ENCODE measurements at regions not wholly inside any gene's neighbourhood (a gene's known extent, or its start where the extent isn't known, plus 50 kb on each side); places are given as distances from the start of the nearest gene placed in this dataset.

DNA sequence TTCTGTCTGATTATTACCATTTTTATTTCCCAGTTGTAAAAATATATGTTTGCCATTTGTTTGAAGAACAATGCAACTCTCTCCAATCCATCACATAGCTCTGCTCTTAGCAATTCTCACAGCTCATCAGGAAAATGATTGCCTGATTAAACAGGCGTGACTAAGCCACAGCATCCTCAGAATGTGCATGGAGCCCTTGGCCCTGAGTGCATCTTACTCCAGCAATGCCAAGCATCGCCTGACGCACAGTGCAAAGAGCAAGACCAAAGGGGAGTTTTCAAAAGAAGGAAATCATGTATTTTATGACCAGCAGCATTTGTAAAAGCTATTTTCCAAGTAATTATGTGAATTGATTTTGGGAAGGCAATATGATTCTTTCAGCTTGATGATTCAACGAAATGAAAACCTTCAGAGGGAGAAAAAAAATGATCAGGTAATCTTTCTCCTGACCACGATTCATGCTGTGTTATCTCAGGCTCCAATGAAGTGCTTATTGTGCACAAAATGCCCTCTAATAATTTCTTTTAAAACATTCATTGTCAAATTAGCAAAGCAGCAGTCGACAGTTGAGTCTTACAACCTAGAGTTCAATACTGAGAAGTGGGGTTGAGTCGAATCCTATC is 138.0 kb upstream of the FAM9B start:
- Histone ChIP-seq H3K36me3 (no peaks in the 10 kb centered on the region), H3K4me1 (no peaks in the 10 kb centered on the region), H3K9me3 (peaks cover 0 to 2% (median 0%) of the 10 kb centered on the region in 4 donors), H3K27me3 (no peaks in the 10 kb centered on the region), H3K27ac (no peak overlapping the region), H3K4me3 (no peak overlapping the region)
- intact Hi-C loops (cut with DNase I) = no loop called here
- TF ChIP-seq, protein P1, sequence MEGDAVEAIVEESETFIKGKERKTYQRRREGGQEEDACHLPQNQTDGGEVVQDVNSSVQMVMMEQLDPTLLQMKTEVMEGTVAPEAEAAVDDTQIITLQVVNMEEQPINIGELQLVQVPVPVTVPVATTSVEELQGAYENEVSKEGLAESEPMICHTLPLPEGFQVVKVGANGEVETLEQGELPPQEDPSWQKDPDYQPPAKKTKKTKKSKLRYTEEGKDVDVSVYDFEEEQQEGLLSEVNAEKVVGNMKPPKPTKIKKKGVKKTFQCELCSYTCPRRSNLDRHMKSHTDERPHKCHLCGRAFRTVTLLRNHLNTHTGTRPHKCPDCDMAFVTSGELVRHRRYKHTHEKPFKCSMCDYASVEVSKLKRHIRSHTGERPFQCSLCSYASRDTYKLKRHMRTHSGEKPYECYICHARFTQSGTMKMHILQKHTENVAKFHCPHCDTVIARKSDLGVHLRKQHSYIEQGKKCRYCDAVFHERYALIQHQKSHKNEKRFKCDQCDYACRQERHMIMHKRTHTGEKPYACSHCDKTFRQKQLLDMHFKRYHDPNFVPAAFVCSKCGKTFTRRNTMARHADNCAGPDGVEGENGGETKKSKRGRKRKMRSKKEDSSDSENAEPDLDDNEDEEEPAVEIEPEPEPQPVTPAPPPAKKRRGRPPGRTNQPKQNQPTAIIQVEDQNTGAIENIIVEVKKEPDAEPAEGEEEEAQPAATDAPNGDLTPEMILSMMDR (IDR thresholded peaks at IDR 0.05) = no peak
- TF ChIP-seq POLR2A (IDR thresholded peaks at IDR 0.05) (no peak), EP300 (IDR thresholded peaks at IDR 0.05) (no peak), POLR2AphosphoS5 (IDR thresholded peaks at IDR 0.05) (no peak)
- WGBS, 2 donors = 66 to 90% methylated on average over 7 of the region's 7 CpGs
- DNase-seq = no peak

- H3K36me3 ChIP-seq = no peaks in the 10 kb centered on the region
- H3K27me3 ChIP-seq = no peaks in the 10 kb centered on the region
- intact Hi-C loops (cut with DNase I) = no loop called here
- H3K27ac ChIP-seq = no peak overlapping the region
- no peak for DNase-seq
- peaks cover 0 to 1% (median 0%) of the 10 kb centered on the region in 4 donors for H3K9me3 ChIP-seq
- H3K4me3 ChIP-seq = no peak overlapping the region
- 69 to 82% methylated on average over 6 of the region's 6 CpGs for WGBS, 2 donors
- H3K4me1 ChIP-seq = no peaks in the 10 kb centered on the region
- TF ChIP-seq POLR2AphosphoS5 (IDR thresholded peaks at IDR 0.05) (no peak), EP300 (IDR thresholded peaks at IDR 0.05) (no peak), POLR2A (IDR thresholded peaks at IDR 0.05) (no peak)
- TF ChIP-seq, protein P1 (IDR thresholded peaks at IDR 0.05) = no peak
Observed at GRCh38 chrX:9172464-9172850, 138.5 kb upstream of the FAM9B start.

- intact Hi-C loops (cut with DNase I) = no loop called here
- no peak overlapping the region for H3K4me3 ChIP-seq
- H3K36me3 ChIP-seq = no peaks in the 10 kb centered on the region
- H3K9me3 ChIP-seq = no peaks in the 10 kb centered on the region
- no peak for TF ChIP-seq EP300 (IDR thresholded peaks at IDR 0.05)
- TF ChIP-seq, protein P1 (IDR thresholded peaks at IDR 0.05) = no peak
- TF ChIP-seq POLR2A (IDR thresholded peaks at IDR 0.05) = no peak
- no peak for TF ChIP-seq POLR2AphosphoS5 (IDR thresholded peaks at IDR 0.05)
- H3K27me3 ChIP-seq = no peaks in the 10 kb centered on the region
- no peak overlapping the region for H3K27ac ChIP-seq
- DNase-seq = no peak
- 68 to 84% methylated on average over 3 of the region's 3 CpGs for WGBS, 2 donors
- H3K4me1 ChIP-seq = no peaks in the 10 kb centered on the region
Observed at GRCh38 chrX:9180623-9181022, 146.7 kb upstream of the FAM9B start.

GRCh38 chrX:9182041-9182440 is 148.1 kb upstream of the FAM9B start:
- H3K4me1 ChIP-seq = no peaks in the 10 kb centered on the region
- TF ChIP-seq POLR2A (IDR thresholded peaks at IDR 0.05) (no peak), EP300 (IDR thresholded peaks at IDR 0.05) (no peak), POLR2AphosphoS5 (IDR thresholded peaks at IDR 0.05) (no peak)
- TF ChIP-seq, protein P1 (IDR thresholded peaks at IDR 0.05) = no peak
- no peak for DNase-seq
- intact Hi-C loops (cut with DNase I) = no loop called here
- no peak overlapping the region for H3K27ac ChIP-seq
- no peak overlapping the region for H3K4me3 ChIP-seq
- H3K36me3 ChIP-seq = no peaks in the 10 kb centered on the region
- no peaks in the 10 kb centered on the region for H3K9me3 ChIP-seq
- WGBS, 2 donors = 78 to 85% methylated on average over 3 of the region's 3 CpGs
- no peaks in the 10 kb centered on the region for H3K27me3 ChIP-seq

DNA sequence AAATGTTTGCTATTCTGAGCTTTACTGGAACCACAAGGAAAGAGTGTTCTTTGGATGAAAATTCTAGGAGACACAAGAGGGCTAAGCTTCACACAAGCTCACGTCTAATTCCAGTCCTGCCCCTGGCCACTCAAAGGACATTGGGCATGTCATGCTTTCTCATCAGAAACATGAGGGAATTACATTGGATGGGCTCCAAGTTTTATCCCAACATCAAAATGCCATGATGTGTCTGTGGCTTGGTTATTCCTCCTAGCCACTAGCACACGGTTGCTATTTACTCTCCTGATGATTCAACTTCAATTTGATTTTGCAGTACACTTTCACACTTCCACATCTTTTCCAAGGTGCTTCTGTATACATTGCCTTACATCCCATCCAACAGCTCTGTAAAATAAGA is 149.6 kb upstream of the FAM9B start:
- Histone ChIP-seq H3K36me3 (no peaks in the 10 kb centered on the region), H3K4me3 (no peak overlapping the region), H3K4me1 (no peaks in the 10 kb centered on the region), H3K27ac (no peak overlapping the region), H3K9me3 (no peaks in the 10 kb centered on the region), H3K27me3 (no peaks in the 10 kb centered on the region)
- intact Hi-C loops (cut with DNase I) = no loop called here
- DNase-seq = no peak
- no peak for TF ChIP-seq POLR2AphosphoS5 (IDR thresholded peaks at IDR 0.05)
- no peak for TF ChIP-seq EP300 (IDR thresholded peaks at IDR 0.05)
- no peak for TF ChIP-seq POLR2A (IDR thresholded peaks at IDR 0.05)
- TF ChIP-seq, protein P1 (IDR thresholded peaks at IDR 0.05) = no peak
- WGBS, 2 donors = 74 to 91% methylated on average over 2 of the region's 2 CpGs
